HG03575 (cell line): ENCODE measurements at regions not wholly inside any gene's neighbourhood (a gene's known extent, or its start where the extent isn't known, plus 50 kb on each side); places are given as distances from the start of the nearest gene placed in this dataset.

Source experiments
- ATAC-seq: cut with Tn5 transposase; IDR thresholded peaks from one replicate; pipeline ENCODE4 v1.9.1; 2021; ENCODE audit not compliant: unreplicated experiment, insufficient number of reproducible peaks, low FRiP score; ENCODE audit errors: extremely low read depth

DNA sequence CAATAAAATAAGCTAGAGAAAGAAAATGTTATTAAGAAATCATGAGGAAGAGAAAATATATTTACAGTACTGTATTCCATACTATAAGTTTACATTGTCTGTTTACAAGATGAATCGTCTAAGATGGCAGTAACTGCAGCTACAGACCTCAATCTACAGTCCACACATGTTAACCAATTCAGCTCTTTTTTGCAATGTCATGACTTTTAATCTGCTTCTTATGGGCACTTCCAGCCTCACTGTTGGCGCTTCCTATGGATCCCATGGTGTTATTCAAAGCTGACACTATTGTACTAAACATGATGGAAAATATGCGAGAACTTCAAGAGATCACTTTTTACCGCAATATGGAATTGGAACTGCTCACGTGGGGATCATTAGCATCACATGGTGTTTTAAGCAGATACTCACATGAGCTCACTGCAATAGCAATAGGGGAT lies 451.5 kb upstream of the CITED2 start:
- no peak for ATAC-seq

DNA sequence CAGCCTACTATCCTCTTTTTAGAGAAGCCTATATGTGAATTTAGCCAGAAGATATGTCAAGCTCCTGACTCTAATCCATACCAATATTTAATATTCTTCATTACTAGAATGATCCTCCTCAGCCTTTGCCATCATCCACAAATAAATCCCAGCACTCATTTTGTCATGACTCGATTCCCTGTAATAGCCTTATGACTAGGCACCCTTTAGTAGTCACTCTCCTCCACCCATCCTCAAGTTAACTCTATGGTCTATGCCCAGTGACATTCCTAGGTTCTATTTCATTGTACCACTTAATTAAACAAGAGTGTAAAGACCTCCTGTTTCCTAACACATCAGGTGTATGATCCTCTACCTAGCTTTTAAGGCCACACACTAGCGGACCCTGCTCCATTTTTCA lies 450.4 kb upstream of the CITED2 start:
- no peak for ATAC-seq

DNA sequence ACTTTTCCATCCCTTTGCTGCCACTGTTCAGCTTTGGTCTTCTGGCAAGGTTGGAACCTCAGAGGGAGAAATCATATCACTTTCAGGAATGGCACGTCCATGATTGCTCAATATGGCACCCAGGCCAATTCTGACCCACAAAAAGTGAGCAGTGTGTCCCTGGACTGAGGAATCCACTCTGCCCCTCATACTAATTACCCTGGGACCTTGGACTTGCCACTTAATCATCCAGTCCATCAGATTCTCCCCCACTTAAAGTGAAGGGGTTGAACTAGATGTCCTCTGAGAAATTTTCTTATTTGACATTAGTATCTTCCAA lies 449.3 kb upstream of the CITED2 start:
- no peak for ATAC-seq

DNA sequence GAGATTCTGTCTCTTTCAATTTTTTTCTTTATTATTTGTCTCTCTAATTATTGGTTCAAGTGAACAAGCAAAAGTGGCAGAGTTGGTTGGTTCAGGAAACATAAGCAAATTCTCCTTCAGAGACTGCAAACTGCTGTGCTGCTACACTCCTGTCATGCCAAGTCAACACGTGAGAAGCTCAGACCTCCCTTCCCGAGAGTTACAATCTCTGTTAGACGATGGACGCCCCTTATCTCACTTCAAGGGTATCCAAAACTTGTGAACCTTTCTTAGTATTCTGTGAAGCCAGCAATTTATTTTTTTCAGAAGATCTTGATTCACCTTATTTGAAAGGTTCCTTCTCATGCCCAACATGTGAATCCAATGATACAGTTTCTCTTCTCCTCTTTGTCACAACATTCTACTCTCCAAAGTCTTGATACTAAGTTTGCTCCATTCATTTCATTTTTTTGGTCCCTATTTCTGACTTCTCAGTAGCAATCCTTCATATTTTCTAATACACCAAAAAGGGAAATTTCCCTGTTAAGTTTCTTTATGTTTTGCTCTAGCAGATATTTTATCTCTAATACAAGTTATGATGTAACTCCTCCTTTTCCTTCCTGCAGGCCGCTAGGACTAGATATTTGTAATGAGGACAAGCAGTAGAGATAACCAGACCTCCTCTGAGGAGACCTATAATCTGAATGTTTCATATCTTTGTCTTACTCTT lies 448.8 kb upstream of the CITED2 start:
- no peak for ATAC-seq

DNA sequence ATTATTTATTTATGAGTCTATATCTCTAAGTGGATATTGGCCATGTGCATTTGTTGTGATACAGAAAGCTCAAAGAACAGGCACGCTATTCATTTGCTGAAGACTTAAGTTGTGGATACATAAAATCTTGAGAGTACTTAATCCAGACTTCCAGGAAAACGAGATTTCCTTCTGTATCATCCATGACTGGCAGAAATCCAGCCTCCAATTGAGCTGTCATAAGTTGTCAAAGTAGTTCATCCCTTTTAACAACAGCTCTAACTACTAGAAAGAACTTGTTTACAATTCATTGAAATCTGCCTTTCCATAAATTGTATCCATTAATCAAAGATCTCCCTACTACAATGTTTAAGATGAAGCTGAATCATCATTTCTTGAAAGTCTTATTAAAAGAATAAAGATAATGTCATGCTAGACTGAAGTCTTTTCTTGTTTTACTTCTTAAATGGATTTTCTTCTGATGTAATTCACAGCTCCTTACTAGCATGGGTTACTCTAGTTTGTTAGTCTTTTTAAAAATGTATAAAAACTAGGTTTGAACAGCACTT lies 447.3 kb upstream of the CITED2 start:
- ATAC-seq = no peak

DNA sequence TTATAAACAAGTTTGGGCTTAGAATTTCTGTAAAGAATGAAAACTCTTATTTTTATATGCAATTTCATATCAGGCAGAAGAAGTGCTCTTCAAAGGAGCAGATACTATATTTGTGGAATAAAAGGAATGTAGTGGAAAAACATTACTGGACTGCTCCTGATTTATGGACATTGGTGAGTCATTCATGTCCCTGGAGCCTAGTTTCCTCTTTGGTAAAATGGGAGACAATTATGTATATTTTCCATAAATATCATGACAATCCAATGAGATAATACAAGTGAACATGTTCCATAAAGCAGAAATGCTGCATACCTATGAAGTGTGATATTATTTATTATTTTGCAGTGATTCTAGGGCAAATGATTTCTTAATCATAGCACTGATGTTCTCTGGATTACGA lies 445.8 kb upstream of the CITED2 start:
- ATAC-seq = no peak

DNA sequence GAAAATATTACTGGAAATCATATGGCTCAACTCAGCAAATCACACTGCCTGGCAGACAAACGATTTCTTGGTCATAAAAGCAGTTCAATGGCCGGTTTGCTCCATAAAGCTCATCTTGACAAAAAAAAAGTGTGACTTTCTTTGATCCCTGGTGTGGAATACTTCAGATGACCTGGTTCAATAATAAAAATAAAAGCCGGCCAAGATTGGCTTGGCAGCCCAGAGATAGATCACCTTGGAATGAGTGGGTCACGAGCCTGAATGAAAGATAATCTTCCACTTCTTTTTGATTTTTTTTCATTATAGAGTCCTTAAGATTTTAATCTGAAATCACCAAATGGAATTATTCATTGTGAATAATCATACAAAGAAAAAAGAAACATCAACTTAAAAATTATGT lies 445.3 kb upstream of the CITED2 start:
- no peak for ATAC-seq

DNA sequence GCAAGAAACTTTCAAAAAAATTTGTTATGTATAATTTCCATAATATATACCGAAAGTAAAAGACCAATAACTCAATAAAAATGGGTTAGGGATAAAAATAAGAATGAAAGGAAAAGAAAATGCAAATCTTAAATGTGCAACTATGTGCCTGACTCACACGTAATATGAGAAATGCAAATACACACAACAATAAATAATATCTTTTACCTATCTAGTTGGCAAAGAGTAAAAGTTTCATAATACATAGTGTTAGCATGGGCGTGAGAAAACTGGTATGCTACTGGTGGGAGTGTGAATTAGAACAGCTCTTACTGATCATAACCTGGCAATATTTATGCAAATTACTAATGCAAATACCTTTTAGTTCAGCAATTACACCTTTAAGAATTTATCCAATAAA lies 438.5 kb upstream of the CITED2 start:
- no peak for ATAC-seq

DNA sequence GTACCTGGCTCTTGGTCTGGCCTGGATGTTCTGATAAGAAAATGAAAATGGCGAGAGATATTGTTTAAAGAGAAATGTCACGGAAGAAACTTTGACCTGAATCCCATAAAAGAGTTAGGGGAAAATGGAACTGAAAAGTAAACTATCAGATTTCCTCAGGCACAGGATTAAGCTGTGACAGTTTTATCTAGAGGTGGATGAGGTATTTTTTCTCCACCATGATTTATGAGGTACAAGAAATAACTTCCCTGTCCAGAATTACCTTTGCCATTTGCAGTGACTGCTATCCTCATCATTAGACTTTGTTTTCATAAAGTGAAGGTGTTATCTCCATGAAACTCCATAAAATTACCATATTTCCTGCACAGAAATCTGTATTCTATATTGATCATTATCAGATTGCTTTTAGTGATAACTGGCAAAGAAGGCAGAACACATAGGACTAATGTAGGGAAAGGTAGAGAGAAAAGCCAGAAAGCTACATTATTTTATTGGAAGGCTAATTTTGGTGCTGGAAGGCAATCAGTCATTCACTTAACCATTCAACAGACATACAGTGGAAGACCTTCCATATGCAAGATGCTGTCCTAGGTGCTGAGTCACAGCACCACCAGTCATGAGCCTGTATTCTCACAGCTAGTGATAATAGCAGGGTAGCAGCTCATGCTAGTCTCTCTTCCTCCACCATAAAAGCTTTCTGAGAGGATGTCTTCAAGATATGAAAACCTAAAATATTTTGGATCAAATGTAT lies 427.3 kb upstream of the CITED2 start:
- ATAC-seq = no peak

DNA sequence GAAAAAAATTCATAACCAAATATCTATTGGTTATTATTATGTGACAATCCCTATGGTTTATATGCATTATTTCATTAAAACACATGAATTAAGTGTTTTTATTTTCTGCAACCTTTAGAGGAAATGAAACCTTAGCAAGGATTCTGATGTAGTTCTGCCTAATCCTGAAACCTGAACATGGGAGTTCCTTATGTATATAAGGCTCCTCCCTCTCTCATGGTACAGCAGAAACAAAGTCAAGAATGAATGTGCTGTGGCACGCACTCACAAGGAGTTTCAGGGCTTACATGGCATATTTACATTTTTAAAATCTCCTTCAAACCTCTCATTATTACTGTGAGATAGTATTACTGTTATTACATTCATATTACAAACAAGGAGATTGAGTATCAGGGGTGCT lies 426.4 kb upstream of the CITED2 start:
- ATAC-seq = peak; percentile 82

DNA sequence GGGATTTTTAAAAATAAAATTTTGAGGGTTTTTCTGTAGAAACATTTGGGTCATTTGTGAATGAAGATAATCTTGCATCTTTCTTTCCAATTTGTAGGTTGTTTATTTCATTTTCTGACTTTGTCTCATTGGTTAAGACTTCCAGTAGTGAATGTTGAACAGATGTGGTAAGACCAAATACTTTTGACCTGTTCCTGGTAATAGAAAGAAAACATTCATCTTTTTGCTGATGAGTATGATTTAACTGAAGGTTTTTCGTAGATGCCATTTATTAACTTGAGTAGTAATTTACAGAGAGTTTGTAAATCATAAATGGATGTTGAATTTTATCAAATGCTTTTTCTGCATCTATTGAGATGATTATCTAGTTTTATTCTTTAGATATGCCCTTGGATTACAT lies 416.1 kb upstream of the CITED2 start:
- ATAC-seq = no peak

DNA sequence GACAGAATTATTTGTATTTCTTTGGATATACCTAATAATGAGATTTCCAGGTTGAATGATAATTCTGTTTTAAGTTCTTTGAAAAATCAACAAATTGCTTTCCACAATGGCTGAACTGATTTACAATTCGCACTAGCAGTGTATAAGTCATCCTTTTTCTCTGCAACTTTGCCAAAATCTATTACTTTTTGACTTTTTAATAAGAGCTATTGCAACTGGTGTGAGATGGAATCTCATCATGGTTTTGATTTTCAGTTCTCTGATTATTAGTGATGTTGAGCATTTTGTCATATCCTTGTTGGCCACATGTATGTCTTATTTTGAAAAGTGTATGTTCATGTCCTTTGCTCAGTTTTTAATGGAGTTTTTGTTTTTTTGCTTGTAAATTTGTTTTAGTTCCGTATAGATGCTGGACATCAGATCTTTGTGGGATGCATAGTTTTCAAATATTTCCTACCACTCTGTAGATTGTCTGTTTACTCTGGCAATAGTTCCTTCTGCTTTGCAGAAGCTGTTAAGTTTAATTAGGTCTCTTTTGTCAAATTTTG lies 409.8 kb upstream of the CITED2 start:
- no peak for ATAC-seq

DNA sequence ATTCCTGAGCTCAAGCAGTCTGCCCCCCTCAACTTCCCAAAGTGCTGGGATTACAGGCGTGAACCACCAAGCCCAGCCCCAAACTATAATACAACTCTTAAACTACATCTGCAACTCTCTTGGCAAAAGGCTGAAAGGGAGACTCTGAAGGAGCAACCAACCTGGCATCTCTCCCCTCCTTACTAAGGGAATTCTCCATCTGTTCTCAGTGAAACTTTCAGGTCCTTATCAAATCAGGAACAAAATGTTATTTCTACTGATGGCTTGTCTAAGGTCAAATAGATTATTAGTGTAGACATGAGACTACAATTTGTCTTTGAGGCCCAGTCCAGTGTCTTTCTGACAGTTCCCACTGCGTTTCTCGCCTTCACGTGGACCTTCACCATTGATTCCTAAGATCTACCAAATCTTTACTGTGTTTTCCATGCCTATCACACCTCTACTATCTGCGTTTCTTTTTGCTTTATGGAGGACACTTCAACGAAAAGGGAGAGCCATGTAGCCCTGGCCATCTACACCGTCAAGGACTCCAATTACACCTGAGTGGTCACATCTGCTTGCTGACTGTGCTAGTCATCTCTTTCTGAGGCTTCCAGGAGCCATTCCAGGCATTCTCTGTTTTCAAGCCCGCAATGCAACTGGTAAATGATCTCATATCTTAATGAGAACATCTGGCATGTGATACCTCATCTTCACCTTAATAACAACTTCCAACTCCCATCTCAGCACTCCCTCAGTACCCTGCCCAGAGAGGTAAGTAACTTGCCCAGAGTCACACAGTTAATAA lies 405.7 kb upstream of the CITED2 start:
- ATAC-seq = no peak

DNA sequence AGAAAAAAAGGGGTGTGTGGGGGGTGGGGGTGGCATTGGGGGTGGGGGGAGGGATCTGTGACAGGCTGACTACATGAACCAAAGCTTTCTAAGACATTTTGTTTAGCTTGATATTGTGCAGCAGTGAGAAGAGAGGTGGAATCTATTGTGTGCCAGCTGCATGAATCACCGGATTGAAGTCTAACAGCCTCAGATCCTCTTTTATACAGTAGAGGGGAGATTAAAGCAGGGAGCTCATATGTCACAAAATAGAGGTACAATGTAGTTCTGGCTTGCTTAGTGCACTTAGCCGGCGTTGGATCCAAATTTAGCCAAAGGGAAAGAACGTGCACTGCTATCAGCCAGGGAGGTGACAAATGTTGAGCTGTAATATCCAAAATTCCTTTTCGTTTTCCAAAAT lies 404.2 kb upstream of the CITED2 start:
- ATAC-seq = no peak

DNA sequence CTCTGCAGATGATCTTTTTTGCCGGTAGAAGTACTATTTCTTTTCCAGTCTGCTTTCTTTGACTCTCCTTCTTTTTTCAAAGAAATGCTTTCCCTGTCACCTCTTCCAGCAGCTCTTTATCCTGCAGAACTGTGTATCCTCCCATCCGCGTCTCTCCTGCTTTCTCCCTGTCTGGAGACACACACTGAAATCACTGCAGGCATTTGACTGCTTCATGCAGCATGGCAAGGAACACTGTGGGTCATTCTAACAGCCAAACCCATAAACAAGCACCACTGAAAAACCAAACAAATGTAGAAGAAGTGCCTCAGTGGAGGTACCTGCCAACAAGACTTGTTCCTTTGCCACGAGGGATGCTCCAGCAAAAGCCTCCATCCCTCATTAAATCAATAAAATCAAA lies 403.7 kb upstream of the CITED2 start:
- ATAC-seq = no peak

DNA sequence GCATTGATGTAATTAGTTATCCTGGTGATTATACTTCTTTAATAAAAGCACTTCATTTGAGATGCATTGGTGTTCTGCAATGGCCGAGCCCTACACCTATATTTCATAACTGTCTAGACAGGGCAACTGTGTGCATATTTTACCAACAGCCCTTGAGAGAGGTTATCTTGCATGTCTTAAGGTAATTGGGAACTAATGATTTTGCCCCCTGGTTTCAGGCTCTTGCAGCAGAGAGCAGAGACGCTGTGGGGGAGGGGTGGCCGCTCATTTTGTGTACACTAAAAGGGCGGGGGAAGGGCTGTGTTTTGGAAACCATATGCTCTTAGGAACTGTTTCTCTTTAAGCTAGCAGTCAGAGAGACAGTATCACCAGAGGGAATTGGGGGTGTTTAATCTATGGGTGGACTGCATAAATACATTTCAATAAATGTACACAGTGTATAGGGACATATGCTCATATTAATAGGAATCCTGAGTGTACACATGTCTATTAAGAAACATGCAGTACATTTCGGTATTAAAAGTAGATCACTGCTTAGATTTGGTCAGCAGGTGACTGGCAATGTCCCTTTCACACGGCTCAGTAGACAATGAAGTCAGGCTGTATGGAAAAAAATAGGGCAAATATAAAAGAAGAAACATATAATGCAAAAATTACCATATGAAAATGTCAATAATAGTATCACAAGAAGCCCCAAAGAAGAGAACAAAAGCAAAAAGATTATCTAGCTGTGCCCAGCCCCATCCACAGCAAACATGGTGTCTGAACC lies 402.9 kb upstream of the CITED2 start:
- no peak for ATAC-seq

DNA sequence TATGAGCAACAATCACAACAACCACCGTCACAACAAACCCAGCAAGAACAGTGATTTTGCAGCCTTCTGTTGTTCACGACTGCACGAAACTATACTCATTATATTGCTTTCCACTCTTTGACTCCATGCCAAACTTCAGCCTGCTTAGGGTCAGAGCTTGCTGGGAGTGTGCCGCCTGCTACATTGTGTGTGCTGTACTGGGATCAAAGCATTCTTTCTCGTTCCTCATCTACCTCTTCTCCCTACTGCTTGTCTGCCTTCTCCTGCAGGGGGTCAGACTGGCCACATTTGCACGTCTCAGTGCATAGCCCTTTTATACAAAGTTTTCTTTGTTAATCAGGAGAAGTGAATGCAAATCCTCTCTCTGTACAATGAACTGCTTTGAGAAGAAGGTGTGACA lies 401.6 kb upstream of the CITED2 start:
- ATAC-seq = no peak

DNA sequence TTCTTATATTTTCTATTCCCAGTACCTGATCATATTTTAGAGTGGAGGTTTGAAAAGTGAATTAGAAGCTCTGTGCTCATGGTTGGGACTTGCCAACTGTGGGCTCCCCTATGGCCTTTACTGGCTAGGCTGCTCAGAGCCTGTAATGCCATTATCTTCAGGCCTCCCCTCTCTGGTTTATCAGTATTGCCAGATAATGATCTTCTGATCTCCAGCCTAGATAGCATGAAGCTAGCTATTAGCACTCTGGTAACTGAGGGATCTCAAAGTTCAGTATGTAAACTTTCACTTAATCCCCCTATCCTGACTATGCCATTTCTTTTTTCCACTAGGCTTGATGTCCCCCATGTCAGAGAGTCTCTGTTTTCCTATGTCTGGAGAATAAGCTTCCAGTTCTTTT lies 393.7 kb upstream of the CITED2 start:
- no peak for ATAC-seq

DNA sequence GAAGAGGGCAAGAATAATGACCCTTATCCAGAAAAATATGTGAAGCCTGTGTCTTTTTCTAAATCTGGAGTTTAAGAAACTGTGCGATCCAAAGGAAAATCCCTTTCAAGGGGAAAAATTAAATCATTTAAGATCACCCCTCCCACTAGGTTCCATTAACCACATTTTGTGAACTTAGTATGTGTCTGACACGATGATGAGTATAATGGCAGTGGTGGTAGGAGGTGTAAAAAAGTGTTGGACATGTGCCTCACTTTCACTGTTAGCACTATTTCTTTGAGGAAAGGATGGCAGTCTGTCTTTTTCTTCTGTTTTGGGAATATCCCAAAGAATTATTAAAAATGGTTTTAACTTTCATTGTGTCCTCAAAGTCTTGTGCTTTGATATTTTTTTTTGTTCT lies 392.3 kb upstream of the CITED2 start:
- no peak for ATAC-seq
